ENCODE measurements at regions not wholly inside any gene's neighbourhood (a gene's known extent, or its start where the extent isn't known, plus 50 kb on each side); places are given as distances from the start of the nearest gene placed in this dataset.
A peak's percentile ranks its signal among the peaks of the same experiment; 100 is the strongest.

DNA sequence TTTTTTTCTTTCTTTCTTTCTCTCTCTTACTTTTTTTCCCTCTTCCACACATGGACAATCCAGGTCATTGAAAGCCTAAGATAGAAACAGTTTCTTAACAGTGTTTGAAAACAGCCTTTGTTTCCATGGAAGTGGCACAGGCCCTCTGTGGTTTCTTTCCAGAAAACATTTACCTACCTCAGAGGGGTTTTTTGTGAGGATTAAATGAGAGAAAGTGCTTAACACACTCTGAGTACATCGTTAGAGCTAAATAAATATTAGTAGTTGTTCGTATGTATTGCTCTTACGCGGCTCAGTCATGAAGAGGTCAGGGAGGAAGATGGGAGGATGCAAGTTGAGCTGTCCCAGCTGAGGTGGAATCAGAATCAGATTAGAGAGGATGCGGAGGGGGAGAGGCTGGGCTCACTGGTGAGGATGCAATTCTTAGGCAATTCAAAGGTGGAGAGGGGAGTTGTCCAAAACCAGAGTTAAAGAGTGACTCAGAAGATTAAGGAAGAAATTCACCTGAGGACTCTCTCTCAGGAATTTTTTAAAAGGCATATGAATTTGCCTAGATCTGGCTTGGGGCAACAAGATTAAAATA lies 345.4 kb downstream of the PMP22 start:
- no peaks in the 10 kb centered on the region for H3K9me3 ChIP-seq (ENCODE audit: control insufficient read depth, low read length)
- no peaks in the 10 kb centered on the region for H3K36me3 ChIP-seq (ENCODE audit: control insufficient read depth, insufficient read depth, low read length)
- H3K27ac ChIP-seq (ENCODE audit: insufficient read depth, low read depth, low read length, poor library complexity, severe bottlenecking), result peak overlapping the region; percentile 92
- WGBS, 2 experiments, result 29 to 38% methylated on average over 5 of the region's 5 CpGs
- H3K27me3 ChIP-seq (ENCODE audit: control insufficient read depth, insufficient read depth, low read length, poor library complexity, severe bottlenecking), result no peaks in the 10 kb centered on the region
- H3K4me1 ChIP-seq (ENCODE audit: control insufficient read depth, insufficient read depth, low read length), result peaks cover 33% of the 10 kb centered on the region
- H3K4me3 ChIP-seq (ENCODE audit: insufficient read depth, low read depth, low read length), result no peak overlapping the region

DNA sequence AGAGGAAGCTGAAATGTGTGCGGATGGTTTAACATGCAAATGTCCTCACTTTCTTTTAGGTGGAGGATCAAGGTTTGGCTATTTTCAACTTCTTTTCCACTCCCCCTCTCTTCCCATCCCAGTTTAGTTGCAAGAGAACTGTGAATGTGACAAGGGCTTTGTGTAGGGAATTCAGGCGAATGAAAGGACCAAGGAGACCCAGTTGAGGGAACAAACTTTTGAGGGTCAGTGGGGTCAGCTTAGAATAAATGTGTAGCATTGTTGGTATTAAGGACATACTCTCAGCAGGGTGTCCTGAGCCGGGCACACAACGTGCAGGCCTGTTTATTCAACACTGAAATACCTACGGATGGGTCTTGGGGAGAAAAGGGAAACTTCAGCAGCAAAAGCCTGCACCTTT lies 346.0 kb downstream of the PMP22 start:
- no peaks in the 10 kb centered on the region for H3K9me3 ChIP-seq (ENCODE audit: control insufficient read depth, low read length)
- H3K27me3 ChIP-seq (ENCODE audit: control insufficient read depth, insufficient read depth, low read length, poor library complexity, severe bottlenecking), result no peaks in the 10 kb centered on the region
- no peaks in the 10 kb centered on the region for H3K36me3 ChIP-seq (ENCODE audit: control insufficient read depth, insufficient read depth, low read length)
- WGBS, 2 experiments, result 0 to 3% methylated on average over 4 to 5 of the region's 5 CpGs
- no peak overlapping the region for H3K4me3 ChIP-seq (ENCODE audit: insufficient read depth, low read depth, low read length)
- H3K27ac ChIP-seq (ENCODE audit: insufficient read depth, low read depth, low read length, poor library complexity, severe bottlenecking), result peak overlapping the region; percentile 92
- peaks cover 33% of the 10 kb centered on the region for H3K4me1 ChIP-seq (ENCODE audit: control insufficient read depth, insufficient read depth, low read length)

DNA sequence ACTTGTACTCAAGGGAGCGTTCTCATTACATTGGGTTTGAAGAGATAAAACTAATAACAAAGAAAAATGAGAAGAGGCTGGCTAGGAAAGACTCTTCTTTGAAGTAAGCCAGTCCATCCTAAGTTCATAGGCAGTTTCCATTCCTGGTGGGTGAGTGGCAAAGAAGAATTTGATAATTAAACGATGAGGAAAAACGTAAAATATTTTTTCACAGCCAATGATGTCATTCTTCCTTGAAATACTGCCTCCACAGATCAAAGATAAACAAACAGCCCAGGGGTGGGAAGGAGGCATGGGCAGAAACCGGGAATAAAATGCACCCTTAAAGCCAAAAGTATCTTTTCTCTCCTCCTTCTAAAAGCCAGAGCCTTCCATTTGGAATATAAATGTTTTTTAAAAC lies 346.6 kb downstream of the PMP22 start:
- WGBS, 2 experiments, result 38 to 75% methylated on average over 1 to 4 of the region's 4 CpGs
- Histone ChIP-seq H3K27me3 (ENCODE audit: control insufficient read depth, insufficient read depth, low read length, poor library complexity, severe bottlenecking) (no peaks in the 10 kb centered on the region), H3K27ac (ENCODE audit: insufficient read depth, low read depth, low read length, poor library complexity, severe bottlenecking) (peak overlapping the region; percentile 92), H3K9me3 (ENCODE audit: control insufficient read depth, low read length) (no peaks in the 10 kb centered on the region), H3K4me1 (ENCODE audit: control insufficient read depth, insufficient read depth, low read length) (peaks cover 33% of the 10 kb centered on the region), H3K4me3 (ENCODE audit: insufficient read depth, low read depth, low read length) (no peak overlapping the region), H3K36me3 (ENCODE audit: control insufficient read depth, insufficient read depth, low read length) (no peaks in the 10 kb centered on the region)

DNA sequence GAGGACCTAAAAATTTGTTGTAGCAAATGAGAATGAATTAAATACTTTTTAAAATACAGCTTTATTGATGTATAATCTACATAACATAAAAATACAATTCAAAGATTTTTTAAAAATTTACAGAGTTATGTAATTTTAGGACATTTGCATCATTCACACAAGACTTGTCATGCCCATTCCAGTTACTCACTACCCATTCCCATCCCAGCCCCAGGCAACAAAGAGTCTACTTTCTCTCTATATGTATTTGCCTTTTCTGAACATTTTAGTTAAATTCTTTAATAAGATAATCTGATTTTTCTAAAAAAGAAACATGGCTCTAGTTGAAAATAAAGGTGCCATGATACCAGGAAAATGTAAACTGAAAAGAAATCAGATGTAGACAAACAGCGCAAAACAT lies 354.2 kb downstream of the PMP22 start:
- Histone ChIP-seq H3K27ac (ENCODE audit: insufficient read depth, low read depth, low read length, poor library complexity, severe bottlenecking) (no peak overlapping the region), H3K36me3 (ENCODE audit: control insufficient read depth, insufficient read depth, low read length) (no peaks in the 10 kb centered on the region), H3K4me1 (ENCODE audit: control insufficient read depth, insufficient read depth, low read length) (no peaks in the 10 kb centered on the region), H3K9me3 (ENCODE audit: control insufficient read depth, low read length) (no peaks in the 10 kb centered on the region), H3K27me3 (ENCODE audit: control insufficient read depth, insufficient read depth, low read length, poor library complexity, severe bottlenecking) (no peaks in the 10 kb centered on the region), H3K4me3 (ENCODE audit: insufficient read depth, low read depth, low read length) (no peak overlapping the region)
- WGBS, 2 experiments, result 97 to 98% methylated on average over 1 of the region's 1 CpG

DNA sequence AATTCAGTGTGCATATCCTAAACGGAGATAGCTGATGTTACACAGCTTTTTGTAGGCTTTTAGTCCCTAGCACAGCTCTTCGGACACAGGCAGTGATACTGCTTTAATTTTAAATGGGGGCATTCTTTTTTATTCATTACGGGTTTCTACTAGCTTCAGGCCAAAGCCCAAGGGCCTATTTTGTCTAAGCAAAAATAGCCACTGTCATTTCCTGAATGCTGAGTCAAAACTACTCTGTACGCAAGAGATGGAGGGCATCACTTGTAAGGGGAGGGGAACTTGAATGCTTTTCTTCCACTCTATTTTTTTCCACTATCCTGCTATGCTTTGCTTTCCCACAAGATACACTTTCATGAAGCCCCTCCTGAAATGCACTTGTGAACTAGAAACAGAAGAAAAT lies 360.7 kb downstream of the PMP22 start:
- H3K27ac ChIP-seq (ENCODE audit: insufficient read depth, low read depth, low read length, poor library complexity, severe bottlenecking), result no peak overlapping the region

DNA sequence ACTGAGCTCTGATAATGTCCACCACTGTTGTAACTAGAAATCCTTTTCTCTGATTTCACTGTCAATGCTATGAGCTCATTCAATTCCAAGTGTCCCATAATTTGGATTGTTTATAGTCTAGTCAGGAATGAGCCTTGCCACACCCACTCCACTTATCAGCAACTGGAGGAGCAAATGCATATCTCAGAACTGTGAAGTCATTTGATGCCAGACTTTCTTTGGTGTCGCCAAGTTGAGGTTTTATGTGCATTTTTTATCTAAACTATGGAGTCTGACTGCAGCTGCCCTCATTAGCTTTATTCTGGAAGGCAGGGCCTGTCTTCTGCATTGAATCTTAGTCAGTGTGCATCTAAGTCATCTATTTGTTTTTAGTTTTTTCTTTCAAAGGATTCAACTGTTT lies 361.3 kb downstream of the PMP22 start:
- Histone ChIP-seq H3K27ac (ENCODE audit: insufficient read depth, low read depth, low read length, poor library complexity, severe bottlenecking) (no peak overlapping the region), H3K4me1 (ENCODE audit: control insufficient read depth, insufficient read depth, low read length) (peaks cover 4% of the 10 kb centered on the region), H3K4me3 (ENCODE audit: insufficient read depth, low read depth, low read length) (no peak overlapping the region), H3K9me3 (ENCODE audit: control insufficient read depth, low read length) (no peaks in the 10 kb centered on the region), H3K36me3 (ENCODE audit: control insufficient read depth, insufficient read depth, low read length) (no peaks in the 10 kb centered on the region), H3K27me3 (ENCODE audit: control insufficient read depth, insufficient read depth, low read length, poor library complexity, severe bottlenecking) (no peaks in the 10 kb centered on the region)
- WGBS, 2 experiments, result 94 to 95% methylated on average over 1 of the region's 1 CpG

More for the DNA sequence above, 360.7 kb downstream of the PMP22 start:
- WGBS, 2 experiments, result 87 to 97% methylated on average over 4 of the region's 4 CpGs
- Histone ChIP-seq H3K4me1 (ENCODE audit: control insufficient read depth, insufficient read depth, low read length) (peaks cover 4% of the 10 kb centered on the region), H3K4me3 (ENCODE audit: insufficient read depth, low read depth, low read length) (no peak overlapping the region), H3K36me3 (ENCODE audit: control insufficient read depth, insufficient read depth, low read length) (no peaks in the 10 kb centered on the region), H3K9me3 (ENCODE audit: control insufficient read depth, low read length) (no peaks in the 10 kb centered on the region), H3K27me3 (ENCODE audit: control insufficient read depth, insufficient read depth, low read length, poor library complexity, severe bottlenecking) (no peaks in the 10 kb centered on the region)

DNA sequence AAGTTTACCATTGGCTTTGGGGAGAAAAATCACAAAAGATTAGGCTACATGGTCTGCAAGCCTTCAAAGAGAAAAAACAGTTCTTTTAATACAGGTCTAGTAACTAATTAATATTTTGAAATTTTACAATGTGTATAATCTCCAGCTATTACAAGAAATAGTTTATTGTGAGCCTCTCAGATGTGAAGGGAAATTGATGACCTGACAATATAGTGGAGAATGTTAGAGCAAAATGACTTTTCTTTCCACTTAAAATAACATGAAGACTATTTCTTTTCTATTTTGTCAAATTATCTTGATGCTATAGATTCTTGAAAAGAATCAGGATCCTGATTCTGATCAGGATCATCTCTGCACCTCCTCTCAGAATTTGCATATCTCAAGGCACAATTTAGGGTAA lies 362.3 kb downstream of the PMP22 start:
- H3K27me3 ChIP-seq (ENCODE audit: control insufficient read depth, insufficient read depth, low read length, poor library complexity, severe bottlenecking), result no peaks in the 10 kb centered on the region
- H3K27ac ChIP-seq (ENCODE audit: insufficient read depth, low read depth, low read length, poor library complexity, severe bottlenecking), result no peak overlapping the region
- H3K36me3 ChIP-seq (ENCODE audit: control insufficient read depth, insufficient read depth, low read length), result no peaks in the 10 kb centered on the region
- no peaks in the 10 kb centered on the region for H3K9me3 ChIP-seq (ENCODE audit: control insufficient read depth, low read length)
- no peak overlapping the region for H3K4me3 ChIP-seq (ENCODE audit: insufficient read depth, low read depth, low read length)
- peaks cover 4% of the 10 kb centered on the region for H3K4me1 ChIP-seq (ENCODE audit: control insufficient read depth, insufficient read depth, low read length)

DNA sequence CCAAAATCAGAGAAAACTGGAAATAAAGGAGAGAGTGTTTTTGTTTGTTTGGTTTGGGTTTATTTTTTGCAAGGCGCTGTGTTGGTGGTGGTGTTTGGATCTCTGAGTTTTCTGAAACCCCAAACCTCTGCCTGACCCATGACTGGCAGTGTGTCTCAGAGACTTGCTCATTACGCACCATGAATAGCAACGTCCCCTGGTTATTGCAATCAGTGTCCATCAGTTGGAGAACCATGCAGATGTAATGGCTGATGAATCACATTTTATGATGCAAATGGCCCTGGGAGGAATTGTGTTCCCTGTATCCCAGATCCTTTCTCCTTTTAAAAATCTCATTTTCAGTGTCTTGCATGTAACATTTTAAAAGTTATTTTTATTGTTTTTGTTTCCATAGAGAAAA lies 362.8 kb downstream of the PMP22 start:
- Histone ChIP-seq H3K27me3 (ENCODE audit: control insufficient read depth, insufficient read depth, low read length, poor library complexity, severe bottlenecking) (no peaks in the 10 kb centered on the region), H3K27ac (ENCODE audit: insufficient read depth, low read depth, low read length, poor library complexity, severe bottlenecking) (no peak overlapping the region), H3K9me3 (ENCODE audit: control insufficient read depth, low read length) (no peaks in the 10 kb centered on the region), H3K4me3 (ENCODE audit: insufficient read depth, low read depth, low read length) (no peak overlapping the region), H3K36me3 (ENCODE audit: control insufficient read depth, insufficient read depth, low read length) (no peaks in the 10 kb centered on the region), H3K4me1 (ENCODE audit: control insufficient read depth, insufficient read depth, low read length) (peaks cover 4% of the 10 kb centered on the region)
- 89 to 92% methylated on average over 3 of the region's 3 CpGs for WGBS, 2 experiments

DNA sequence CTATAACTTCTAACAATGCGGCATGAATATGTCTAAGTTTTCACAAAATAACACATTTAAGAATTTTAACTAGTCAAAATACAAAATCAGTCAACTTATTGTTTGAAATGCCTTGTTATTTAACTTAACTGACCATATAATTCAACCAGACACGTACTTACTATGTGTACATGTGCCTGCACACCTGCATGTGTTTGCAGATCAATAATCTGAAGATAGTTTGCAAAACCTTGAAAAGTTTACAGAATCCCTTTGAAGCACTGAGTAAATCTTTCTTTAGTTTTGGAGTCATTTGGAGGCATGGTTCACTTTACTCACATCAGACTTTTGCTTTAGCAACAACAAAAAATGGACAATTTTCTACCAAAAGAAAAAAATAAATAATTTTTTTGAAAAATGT lies 363.8 kb downstream of the PMP22 start:
- Histone ChIP-seq H3K27me3 (ENCODE audit: control insufficient read depth, insufficient read depth, low read length, poor library complexity, severe bottlenecking) (no peaks in the 10 kb centered on the region), H3K4me1 (ENCODE audit: control insufficient read depth, insufficient read depth, low read length) (peaks cover 4% of the 10 kb centered on the region), H3K9me3 (ENCODE audit: control insufficient read depth, low read length) (no peaks in the 10 kb centered on the region), H3K27ac (ENCODE audit: insufficient read depth, low read depth, low read length, poor library complexity, severe bottlenecking) (no peak overlapping the region), H3K36me3 (ENCODE audit: control insufficient read depth, insufficient read depth, low read length) (no peaks in the 10 kb centered on the region), H3K4me3 (ENCODE audit: insufficient read depth, low read depth, low read length) (no peak overlapping the region)
- 98 to 100% methylated on average over 2 of the region's 2 CpGs for WGBS, 2 experiments

DNA sequence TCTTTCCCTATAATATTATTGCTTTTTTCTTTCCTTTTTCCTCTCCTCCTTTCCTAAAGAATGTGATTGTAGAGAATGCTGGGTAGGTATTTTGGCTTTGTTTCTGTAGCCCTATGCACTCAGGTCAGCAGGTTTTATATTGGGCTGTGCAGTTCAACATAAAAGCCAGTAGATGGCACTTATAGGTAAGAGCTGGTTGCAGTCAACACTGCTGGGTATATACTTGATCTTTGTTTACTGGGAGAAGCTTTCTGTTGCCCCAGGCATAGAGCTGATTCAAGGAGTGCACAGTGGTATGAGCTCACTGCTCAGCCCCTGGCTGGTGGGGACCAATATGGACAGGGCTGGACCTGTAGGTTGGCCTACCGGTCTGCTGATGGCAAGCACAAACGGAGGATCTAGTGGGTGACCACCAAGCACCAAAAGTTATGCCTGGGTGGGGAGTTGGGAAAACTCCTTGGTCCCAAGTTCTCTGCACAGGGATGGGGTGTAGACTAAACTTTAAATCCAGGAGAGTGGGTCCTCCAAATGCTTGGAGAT lies 378.9 kb downstream of the PMP22 start:
- Histone ChIP-seq H3K27me3 (ENCODE audit: control insufficient read depth, insufficient read depth, low read length, poor library complexity, severe bottlenecking) (no peaks in the 10 kb centered on the region), H3K27ac (ENCODE audit: insufficient read depth, low read depth, low read length, poor library complexity, severe bottlenecking) (no peak overlapping the region), H3K9me3 (ENCODE audit: control insufficient read depth, low read length) (no peaks in the 10 kb centered on the region), H3K36me3 (ENCODE audit: control insufficient read depth, insufficient read depth, low read length) (no peaks in the 10 kb centered on the region), H3K4me1 (ENCODE audit: control insufficient read depth, insufficient read depth, low read length) (no peaks in the 10 kb centered on the region), H3K4me3 (ENCODE audit: insufficient read depth, low read depth, low read length) (no peak overlapping the region)
- 94 to 96% methylated on average over 2 of the region's 2 CpGs for WGBS, 2 experiments

DNA sequence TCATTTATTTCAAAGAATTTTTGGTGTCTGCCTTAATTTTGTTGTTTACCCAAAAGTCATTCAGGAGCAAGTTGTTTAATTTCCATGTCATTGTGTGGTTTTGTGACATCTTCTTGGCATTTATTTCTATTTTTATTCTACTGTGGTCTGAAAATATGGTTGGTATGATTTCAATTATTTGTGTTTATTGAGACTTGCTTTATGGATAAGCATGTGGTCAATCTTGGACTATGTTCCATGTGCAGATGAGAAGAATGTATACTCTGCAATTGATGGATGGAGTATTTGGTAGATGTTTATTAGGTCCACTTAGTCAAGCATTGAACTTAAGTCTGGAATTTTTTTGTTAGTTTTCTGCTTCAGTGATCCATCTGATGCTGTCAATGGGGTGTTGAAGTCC lies 383.0 kb downstream of the PMP22 start:
- no peaks in the 10 kb centered on the region for H3K4me1 ChIP-seq (ENCODE audit: control insufficient read depth, insufficient read depth, low read length)
- no peak overlapping the region for H3K27ac ChIP-seq (ENCODE audit: insufficient read depth, low read depth, low read length, poor library complexity, severe bottlenecking)
- no peak overlapping the region for H3K4me3 ChIP-seq (ENCODE audit: insufficient read depth, low read depth, low read length)
- no peaks in the 10 kb centered on the region for H3K27me3 ChIP-seq (ENCODE audit: control insufficient read depth, insufficient read depth, low read length, poor library complexity, severe bottlenecking)
- no peaks in the 10 kb centered on the region for H3K9me3 ChIP-seq (ENCODE audit: control insufficient read depth, low read length)
- no peaks in the 10 kb centered on the region for H3K36me3 ChIP-seq (ENCODE audit: control insufficient read depth, insufficient read depth, low read length)

Measured in ectodermal cell (in vitro differentiated cells).